ENCODE measurements at regions not wholly inside any gene's neighbourhood (a gene's known extent, or its start where the extent isn't known, plus 50 kb on each side); places are given as distances from the start of the nearest gene placed in this dataset.

DNA sequence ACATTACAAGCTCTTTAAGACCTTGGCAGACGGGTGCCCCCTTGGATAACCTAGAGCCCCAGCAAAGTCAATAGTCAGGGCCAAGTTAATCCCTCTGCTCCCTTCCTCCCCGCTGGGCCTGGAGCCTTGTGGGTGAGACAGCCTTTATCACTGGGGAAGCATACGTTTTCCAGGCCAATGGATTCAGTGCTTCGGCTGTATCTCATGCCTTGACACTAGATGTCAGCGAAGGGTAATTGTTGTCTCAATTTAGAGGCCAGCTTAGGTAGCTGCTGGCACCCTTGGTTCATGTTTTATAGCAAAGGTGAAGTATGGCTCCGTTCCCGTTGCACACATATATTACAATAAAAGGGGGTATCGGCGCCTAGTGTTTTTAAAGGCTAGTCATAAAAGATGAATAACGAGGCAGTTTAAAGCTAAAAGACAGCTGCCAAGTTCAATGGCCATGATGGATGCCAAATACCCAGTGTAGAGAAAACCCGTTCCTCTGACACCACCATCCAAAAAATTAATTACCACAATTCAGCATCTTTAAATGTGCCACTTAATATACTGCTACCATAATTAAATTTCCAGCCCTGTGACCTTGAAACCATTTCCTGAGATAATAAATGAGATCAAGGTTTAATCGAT is 52.3 kb upstream of the BNIP2 start:
- H3K4me2 ChIP-seq (replicated peaks; ENCODE audit: low read depth, low read length, poor library complexity, severe bottlenecking): no peak overlapping the region
- Mint-ChIP-seq H3K4me3 (no peak overlapping the region), H3K4me1 (no peaks in the 10 kb centered on the region), H3K27ac (no peak overlapping the region), H3K27me3 (peaks cover 37% of the 10 kb centered on the region), H3K9me3 (ENCODE audit: insufficient read depth) (peaks cover 8% of the 10 kb centered on the region)
- POLR2A ChIA-PET: no interaction called here
- no peak overlapping the region for H3K27ac ChIP-seq (ENCODE audit: low read length in 2 of 2)
- CTCF ChIA-PET: no interaction called here
- no peak for TF ChIP-seq CTCF (IDR thresholded peaks at IDR 0.05)
- TF ChIP-seq EZH2 (IDR thresholded peaks at IDR 0.05; ENCODE audit: borderline replicate concordance, insufficient read depth, low read depth, low read length, poor library complexity, severe bottlenecking): no peak
- peaks cover 0 to 8% (median 2%) of the 10 kb centered on the region in 3 donors for H3K9me3 ChIP-seq (ENCODE audit: control extremely low read depth in 1 of 3, control insufficient read depth in 2 of 3, insufficient read depth in 1 of 3, low read length in 2 of 3)
- H2AFZ ChIP-seq (ENCODE audit: insufficient read depth, low read depth, low read length, poor library complexity, severe bottlenecking): no peak overlapping the region
- intact Hi-C loops (cut with micrococcal nuclease): no loop called here
- H3K79me2 ChIP-seq (ENCODE audit: control insufficient read depth, insufficient read depth, low read length): no peaks in the 10 kb centered on the region
- ATAC-seq (ENCODE audit: low read depth) (no peak), DNase-seq (no peak)
- H3K4me3 ChIP-seq (ENCODE audit: control extremely low read depth in 1 of 5, extremely low read depth in 1 of 5, insufficient read depth in 1 of 5, low read depth in 2 of 5, low read length in 4 of 5): no peak overlapping the region
- peaks cover 0 to under 1% of the 10 kb centered on the region in 2 donors for H3K4me1 ChIP-seq (ENCODE audit: control insufficient read depth in 2 of 2, insufficient read depth in 2 of 2, low read length in 2 of 2)
- H3K27me3 ChIP-seq (replicated peaks in 1 of 4; ENCODE audit: control extremely low read depth in 1 of 4, control insufficient read depth in 3 of 4, insufficient read depth in 4 of 4, low read length in 3 of 4): peaks cover 0 to 11% (median 0%) of the 10 kb centered on the region in 4 experiments
- no peaks in the 10 kb centered on the region for H3K36me3 ChIP-seq (replicated peaks in 1 of 2; ENCODE audit: control extremely low read depth in 1 of 2, control insufficient read depth in 1 of 2, extremely low read depth in 1 of 2, insufficient read depth in 2 of 2, low read length in 1 of 2)
- no peak overlapping the region for H3K9ac ChIP-seq (ENCODE audit: low read length)
- WGBS (ENCODE audit: insufficient coverage): 74% methylated on average over 5 of the region's 12 CpGs
- no peaks in the 10 kb centered on the region for H4K20me1 ChIP-seq (ENCODE audit: control insufficient read depth, insufficient read depth, low read length, poor library complexity, severe bottlenecking)

DNA sequence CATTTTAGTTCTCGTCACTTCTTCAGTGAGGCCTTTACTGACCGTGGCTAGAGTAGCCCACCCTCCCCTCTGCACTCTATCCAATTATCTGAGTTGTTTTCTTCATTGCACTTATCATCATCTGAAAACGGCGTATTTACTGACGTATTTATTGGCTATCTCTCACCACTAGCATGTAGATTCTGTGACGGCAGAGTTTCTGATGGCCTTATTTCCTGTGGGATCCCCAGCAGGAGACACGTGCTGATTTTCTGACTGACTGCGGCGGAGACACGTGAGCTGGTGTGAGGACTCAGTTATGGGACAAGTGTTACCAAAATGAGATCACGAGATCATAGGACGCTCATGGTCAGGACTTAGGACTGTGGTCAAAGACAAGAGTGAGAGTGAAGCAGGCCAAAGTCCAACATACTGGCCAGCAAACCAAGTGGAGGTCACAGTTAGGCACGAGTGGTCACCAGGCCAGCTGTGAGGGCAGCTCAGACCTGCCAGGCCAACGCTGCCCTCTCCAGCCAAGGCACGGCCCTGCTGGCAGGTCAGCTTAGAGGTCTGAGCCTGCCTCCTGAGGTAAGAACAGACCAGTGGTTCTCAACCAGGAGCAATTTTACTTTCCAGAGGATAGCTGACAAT is 50.6 kb upstream of the BNIP2 start:
- Histone ChIP-seq H3K4me3 (ENCODE audit: control extremely low read depth in 1 of 5, extremely low read depth in 1 of 5, insufficient read depth in 1 of 5, low read depth in 2 of 5, low read length in 4 of 5) (no peak overlapping the region), H3K9ac (ENCODE audit: low read length) (no peak overlapping the region), H3K4me2 (replicated peaks; ENCODE audit: low read depth, low read length, poor library complexity, severe bottlenecking) (no peak overlapping the region), H4K20me1 (ENCODE audit: control insufficient read depth, insufficient read depth, low read length, poor library complexity, severe bottlenecking) (no peaks in the 10 kb centered on the region), H3K27ac (ENCODE audit: low read length in 2 of 2) (no peak overlapping the region), H2AFZ (ENCODE audit: insufficient read depth, low read depth, low read length, poor library complexity, severe bottlenecking) (no peak overlapping the region), H3K79me2 (ENCODE audit: control insufficient read depth, insufficient read depth, low read length) (no peaks in the 10 kb centered on the region), H3K27me3 (replicated peaks in 1 of 4; ENCODE audit: control extremely low read depth in 1 of 4, control insufficient read depth in 3 of 4, insufficient read depth in 4 of 4, low read length in 3 of 4) (peaks cover 0 to 11% (median 0%) of the 10 kb centered on the region in 4 experiments), H3K4me1 (ENCODE audit: control insufficient read depth in 2 of 2, insufficient read depth in 2 of 2, low read length in 2 of 2) (no peaks in the 10 kb centered on the region), H3K36me3 (replicated peaks in 1 of 2; ENCODE audit: control extremely low read depth in 1 of 2, control insufficient read depth in 1 of 2, extremely low read depth in 1 of 2, insufficient read depth in 2 of 2, low read length in 1 of 2) (no peaks in the 10 kb centered on the region), H3K9me3 (ENCODE audit: control extremely low read depth in 1 of 3, control insufficient read depth in 2 of 3, insufficient read depth in 1 of 3, low read length in 2 of 3) (peaks cover 0 to 8% (median 2%) of the 10 kb centered on the region in 3 donors)
- CTCF ChIA-PET: no interaction called here
- ATAC-seq (ENCODE audit: low read depth) (no peak), DNase-seq (no peak)
- WGBS (ENCODE audit: insufficient coverage): 86% methylated on average over 15 of the region's 15 CpGs
- intact Hi-C loops (cut with micrococcal nuclease): no loop called here
- Mint-ChIP-seq H3K27ac (no peak overlapping the region), H3K4me3 (no peak overlapping the region), H3K9me3 (ENCODE audit: insufficient read depth) (peaks cover 8% of the 10 kb centered on the region), H3K4me1 (no peaks in the 10 kb centered on the region), H3K27me3 (peaks cover 31% of the 10 kb centered on the region)
- no peak for TF ChIP-seq CTCF (IDR thresholded peaks at IDR 0.05)
- no peak for TF ChIP-seq EZH2 (IDR thresholded peaks at IDR 0.05; ENCODE audit: borderline replicate concordance, insufficient read depth, low read depth, low read length, poor library complexity, severe bottlenecking)
- POLR2A ChIA-PET: no interaction called here
